T-helper 1 cell treated with Interleukin-12 subunit alpha and Interleukin-12 subunit beta and Interleukin-4 antibody, amounts not matched to agents 30 ng/mL and 1 ng/mL, for 36 hours (primary cell): ENCODE measurements at regions not wholly inside any gene's neighbourhood (a gene's known extent, or its start where the extent isn't known, plus 50 kb on each side); places are given as distances from the start of the nearest gene placed in this dataset.

Experiments
- intact Hi-C: fragments of 100-400 bp; cut with micrococcal nuclease; formaldehyde crosslinking; loops from one replicate; pipeline ENCODE4 v1.15.1; 2024

DNA sequence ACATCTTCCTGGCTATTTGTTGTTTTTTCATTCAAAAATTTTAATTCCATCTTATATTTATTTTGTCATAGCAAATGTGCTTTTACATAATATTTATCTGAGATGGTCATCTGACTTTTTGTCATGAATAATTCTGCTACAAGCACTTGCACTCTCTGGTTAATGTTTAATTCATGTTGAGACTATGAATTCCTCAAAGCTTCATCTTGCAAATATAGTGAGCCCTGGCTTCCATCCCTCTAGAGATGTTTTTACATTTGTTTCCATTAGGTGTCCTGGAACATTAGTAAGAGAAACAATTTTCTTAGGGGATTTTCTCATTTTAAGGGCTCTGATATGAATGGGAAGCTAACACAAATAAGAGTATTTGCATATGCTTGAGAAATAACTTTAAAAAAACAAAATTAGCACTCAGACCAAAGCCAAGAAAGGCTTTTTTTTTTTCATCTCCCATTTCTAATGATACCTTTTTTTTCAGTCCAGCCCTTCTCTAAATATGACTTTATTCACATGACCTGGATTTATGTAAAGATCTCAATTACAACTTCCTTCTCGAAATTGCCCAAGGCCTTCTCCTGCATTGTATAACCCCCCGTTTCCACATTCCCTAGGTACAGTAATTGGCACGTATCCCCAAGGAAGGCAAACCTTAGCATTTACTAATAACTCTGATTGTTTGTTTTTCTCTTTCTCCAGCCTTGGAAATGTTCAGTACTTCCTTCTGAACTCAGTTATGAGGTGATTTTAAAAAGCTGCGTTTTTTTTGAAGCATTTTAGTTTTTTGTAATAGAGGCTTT, 797.0 kb upstream of the GJE1 start:
- intact Hi-C loops: no loop called here

DNA sequence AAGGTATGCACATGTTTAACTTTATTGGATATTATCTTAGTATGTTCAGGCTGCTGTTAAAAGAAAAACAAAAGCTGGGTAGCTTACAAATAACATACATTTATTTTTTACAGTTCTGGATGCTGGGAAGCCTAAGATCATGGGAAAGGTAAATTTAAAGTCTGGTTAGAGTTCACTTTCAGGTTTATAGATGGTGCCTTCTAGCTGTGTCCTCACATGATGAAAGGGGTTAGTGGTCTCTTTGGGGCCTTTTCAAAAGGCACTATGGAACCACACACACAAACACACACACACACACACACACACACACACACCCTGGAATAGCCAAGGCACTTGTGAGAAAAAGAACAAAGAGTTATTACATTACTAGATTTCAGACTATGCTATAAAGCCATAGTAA, 805.8 kb upstream of the GJE1 start:
- intact Hi-C loops: loop anchor here (1.0 kb wide), 1 partner anchor 156 kb away; no protein-coding TSS in a partner anchor

GRCh38 chr6:141326426-141326825, 806.3 kb upstream of the GJE1 start:
- intact Hi-C loops: loop anchor here (1.0 kb wide), 1 partner anchor 157 kb away; no protein-coding TSS in a partner anchor

DNA sequence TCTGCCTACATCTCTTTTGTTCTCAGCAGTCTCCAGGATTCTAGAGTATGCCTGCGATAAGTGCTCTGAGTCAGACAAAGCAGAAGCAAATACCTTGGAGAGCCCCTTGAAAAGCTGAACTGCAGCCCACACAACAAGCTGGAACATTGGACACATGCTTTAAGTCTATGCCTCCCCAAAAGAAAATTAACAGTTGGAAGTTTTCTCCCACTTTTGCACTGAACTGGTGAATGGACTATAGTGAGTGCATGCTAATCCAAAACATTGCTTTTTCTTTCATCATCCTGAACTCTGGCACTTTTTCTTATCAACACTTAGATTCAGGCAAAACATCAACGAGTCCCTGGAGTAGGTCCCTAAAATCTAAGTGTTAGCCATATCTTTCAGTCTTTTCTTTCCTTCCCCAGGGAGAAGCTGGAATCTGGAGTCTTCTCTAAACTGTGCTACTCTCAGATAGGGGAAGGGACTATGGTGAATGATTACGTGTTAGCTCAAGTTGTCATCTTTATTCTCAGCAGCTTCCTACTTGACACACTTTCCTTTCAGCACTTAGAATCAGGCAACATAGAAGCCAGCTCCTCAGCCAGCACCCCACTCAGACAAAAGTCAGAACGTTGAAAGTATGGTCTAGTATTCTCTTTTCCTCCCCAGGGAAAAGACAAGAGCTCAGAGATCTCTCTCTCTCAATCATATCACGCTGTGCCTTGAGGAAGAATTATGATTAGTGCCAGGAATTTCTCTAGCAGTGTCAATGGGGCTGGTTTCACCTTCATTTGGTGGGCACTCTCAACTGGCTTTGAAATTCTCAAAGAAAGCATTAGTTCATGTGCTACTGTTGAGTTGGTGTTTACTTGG, 811.0 kb upstream of the GJE1 start:
- intact Hi-C loops: no loop called here

DNA sequence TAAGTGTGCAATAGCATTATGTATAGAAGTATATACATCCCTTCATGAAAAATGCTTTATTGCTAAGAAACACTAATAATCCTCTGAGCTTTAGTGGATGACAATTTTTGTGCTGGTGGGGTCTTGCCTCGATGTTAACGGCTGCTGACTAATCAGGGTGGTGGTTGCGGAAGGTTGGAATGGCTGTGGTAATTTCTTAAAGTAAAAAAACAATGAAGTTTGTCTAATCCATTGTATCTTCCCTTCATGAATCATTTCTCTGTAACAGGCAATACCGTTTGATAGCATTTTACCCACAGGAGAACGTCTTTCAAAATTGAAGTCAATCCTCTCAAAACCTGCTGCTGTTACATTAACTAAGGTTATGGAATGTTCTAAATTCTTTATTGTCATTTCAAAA, 816.5 kb upstream of the GJE1 start:
- intact Hi-C loops: no loop called here

DNA sequence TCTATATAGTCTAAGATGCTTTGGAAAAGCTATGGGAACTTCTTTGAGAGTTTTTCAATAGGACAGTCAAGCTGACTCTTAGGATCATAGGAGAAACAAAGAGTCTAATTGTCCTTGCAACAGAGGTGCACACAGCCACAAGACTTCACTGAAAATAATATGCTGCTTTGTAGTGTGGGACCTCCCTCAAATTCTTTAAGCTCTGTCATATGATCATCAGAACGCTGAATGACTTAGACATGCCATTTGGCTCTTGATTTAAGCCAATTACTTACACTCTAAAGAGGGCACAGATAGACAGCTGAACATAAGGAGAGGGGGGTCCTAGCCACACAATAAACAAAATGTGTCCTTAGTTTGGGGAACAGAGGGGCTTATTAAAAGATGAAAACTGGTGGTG, 818.7 kb upstream of the GJE1 start:
- intact Hi-C loops: no loop called here

- intact Hi-C loops: loop anchor here (1.0 kb wide), 1 partner anchor 253 kb away; no protein-coding TSS in a partner anchor
Observed at GRCh38 chr6:141309295-141309694, 823.4 kb upstream of the GJE1 start.

DNA sequence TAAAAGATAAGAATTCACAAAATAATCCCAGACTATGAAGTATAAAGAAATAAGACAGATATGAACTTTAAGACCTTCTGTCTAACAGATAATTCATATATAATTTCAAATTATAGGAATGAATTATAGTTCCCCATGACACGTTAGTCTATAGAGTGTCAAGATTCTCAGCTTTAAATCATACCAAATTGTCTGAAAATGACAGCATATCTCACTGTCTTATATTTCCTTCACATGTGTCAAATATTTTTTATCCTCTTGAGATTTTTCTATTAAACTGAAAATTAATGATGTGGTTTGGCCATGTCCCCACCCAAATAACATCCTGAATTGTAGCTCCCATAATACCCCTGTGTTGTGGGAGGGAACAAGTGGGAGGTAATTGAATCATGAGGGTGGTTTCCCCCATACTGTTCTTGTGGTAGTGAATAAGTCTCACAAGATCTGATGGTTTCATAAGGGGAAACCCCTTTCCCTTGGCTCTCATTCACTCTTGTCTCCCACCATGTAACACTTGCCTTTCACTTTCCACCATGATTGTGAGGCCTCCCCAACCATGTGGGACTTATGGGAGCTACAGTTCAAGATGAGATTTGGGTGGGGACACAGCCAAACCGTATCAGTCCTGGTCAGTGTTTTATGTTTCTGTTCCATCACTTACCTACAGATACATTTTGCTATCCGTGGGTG, 825.3 kb upstream of the GJE1 start:
- intact Hi-C loops: no loop called here

GRCh38 chr6:141303907-141304306, 828.8 kb upstream of the GJE1 start:
- intact Hi-C loops: no loop called here

- intact Hi-C loops: no loop called here
Observed at GRCh38 chr6:141301779-141302178, 830.9 kb upstream of the GJE1 start.

- intact Hi-C loops: no loop called here
Observed at GRCh38 chr6:141290941-141291721, 841.6 kb upstream of the GJE1 start.

- intact Hi-C loops: no loop called here
Observed at GRCh38 chr6:141288947-141289346, 843.8 kb upstream of the GJE1 start.

GRCh38 chr6:141282263-141282662, 850.5 kb upstream of the GJE1 start:
- intact Hi-C loops: no loop called here

- intact Hi-C loops: no loop called here
Observed at GRCh38 chr6:141269684-141270083, 863.0 kb upstream of the GJE1 start.

DNA sequence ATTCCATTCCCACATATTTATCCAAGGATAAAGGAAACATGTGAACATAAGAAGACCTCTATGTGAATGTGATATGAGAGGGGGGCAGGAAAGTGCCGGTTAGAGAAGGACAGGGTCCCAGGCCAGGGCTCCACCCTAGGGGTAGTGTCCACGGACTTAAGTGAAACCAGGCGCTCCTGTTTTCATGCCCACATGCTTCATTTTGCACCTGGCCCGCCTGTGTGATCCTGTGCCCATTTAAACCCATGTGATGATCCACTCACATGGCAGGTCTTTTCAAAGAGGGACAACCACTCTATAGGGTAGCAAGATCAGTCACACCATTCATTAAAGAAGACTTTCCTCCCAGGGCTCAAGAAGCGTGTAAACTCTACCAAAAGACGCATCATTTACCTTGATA, 865.3 kb upstream of the GJE1 start:
- intact Hi-C loops: no loop called here

GRCh38 chr6:141265756-141266623, 866.7 kb upstream of the GJE1 start:
- intact Hi-C loops: no loop called here

- intact Hi-C loops: no loop called here
Observed at GRCh38 chr6:141264101-141264500, 868.6 kb upstream of the GJE1 start.

- intact Hi-C loops: no loop called here
Observed at GRCh38 chr6:141261672-141262060, 871.1 kb upstream of the GJE1 start.

DNA sequence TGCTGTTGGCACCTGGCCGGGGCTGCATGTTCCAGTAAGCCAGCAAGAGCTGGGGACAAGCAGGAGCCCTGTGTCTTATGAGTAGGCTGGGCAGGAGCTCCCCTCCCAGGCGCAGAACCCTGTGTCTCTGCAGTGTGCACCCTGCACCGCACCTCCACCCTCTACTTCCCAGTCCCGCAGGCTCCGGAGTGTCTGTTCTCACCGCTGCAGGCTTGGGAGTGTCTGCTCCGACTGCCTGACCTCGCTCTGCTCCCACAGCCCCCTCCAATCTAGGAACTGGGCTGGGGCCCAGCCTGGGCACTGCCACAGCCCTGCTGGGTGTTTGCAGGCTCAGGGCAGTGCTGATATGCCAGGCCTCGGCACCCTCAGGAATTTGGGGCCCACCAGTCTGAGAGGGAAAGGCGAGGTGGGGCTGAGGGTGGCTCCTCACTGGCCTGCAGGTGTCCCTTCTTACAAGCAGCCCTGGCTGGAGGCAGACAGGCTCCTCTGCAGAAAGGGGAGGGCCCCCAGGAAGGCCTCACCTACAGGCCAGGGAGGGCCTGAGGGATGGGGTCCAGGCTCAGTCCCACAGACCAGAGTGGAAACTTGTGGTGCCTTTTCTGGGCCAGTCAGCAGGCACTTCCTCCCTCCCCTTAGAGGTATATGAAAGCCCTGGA, 871.6 kb upstream of the GJE1 start:
- intact Hi-C loops: no loop called here

DNA sequence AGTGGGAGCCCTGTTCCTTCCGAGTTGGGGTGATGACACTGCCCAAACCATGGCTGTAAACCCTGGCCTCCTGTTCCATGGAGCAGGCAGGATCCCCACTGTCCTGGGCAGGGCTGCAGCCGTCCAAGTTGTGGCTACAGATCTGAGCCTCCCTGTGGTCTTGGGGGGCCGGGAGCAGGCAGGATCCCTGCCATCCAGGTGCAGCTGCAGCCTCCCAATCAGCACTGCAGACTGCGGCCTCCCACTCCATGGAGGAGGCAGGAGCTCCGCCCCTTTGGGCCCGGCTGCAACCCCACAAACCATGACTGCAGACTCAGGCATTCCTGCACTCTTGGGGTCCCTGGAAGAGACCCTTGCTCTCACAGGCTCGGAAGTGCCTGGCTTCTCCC, 872.1 kb upstream of the GJE1 start:
- intact Hi-C loops: no loop called here
